IMR-90 (cell line): ENCODE measurements at regions not wholly inside any gene's neighbourhood (a gene's known extent, or its start where the extent isn't known, plus 50 kb on each side); places are given as distances from the start of the nearest gene placed in this dataset.

Source experiments
- ATAC-seq: fragments of 200-7000 bp; cut with Tn5 transposase; 2 replicates; pipeline ENCODE4 v1.9.1; 2020; ENCODE audit warnings: low read depth, mild to moderate bottlenecking, moderate library complexity
- BruUV-seq: library from RNA; stranded (reverse); fragments of 400-500 nt; replicated peaks from 2 replicates; lab custom pipeline; 2021; lab: Mats Ljungman, UMichigan
- CTCF ChIA-PET: fragments of 300-600 bp; formaldehyde crosslinking; extraction: SDS; loops from one replicate; lab custom pipeline; 2021; ENCODE audit warnings: antibody characterized with exemption; lab: Yijun Ruan, JAX
- POLR2A ChIA-PET: fragments of 300-600 bp; sonication (Branson Sonifier 250); formaldehyde crosslinking; loops from one replicate; lab custom pipeline; 2022; ENCODE audit warnings: antibody characterized with exemption; ENCODE audit not compliant: unreplicated experiment; lab: Charles Lee
- DNase-seq: peaks from one replicate; pipeline ENCODE4 v3.0.0; 2013
- H2AFZ ChIP-seq: replicated peaks from 2 replicates; pipeline ENCODE3; 2013; ENCODE audit warnings: low read length, mild to moderate bottlenecking; ENCODE audit not compliant: poor library complexity
- H2AK5ac ChIP-seq: 2 replicates; pipeline ENCODE4 v1.6.1; 2013; ENCODE audit warnings: low read depth, low read length, inconsistent platforms
- H2AK9ac ChIP-seq: replicated peaks from 2 replicates; pipeline ENCODE3; 2013; ENCODE audit warnings: mild to moderate bottlenecking, low read depth, low read length, moderate library complexity; ENCODE audit not compliant: poor library complexity
- H2BK120ac ChIP-seq: 2 replicates; pipeline ENCODE4 v1.6.1; 2013; ENCODE audit warnings: low read depth, low read length, inconsistent platforms
- H2BK15ac ChIP-seq: 3 replicates; pipeline ENCODE4 v1.6.1; 2013; ENCODE audit warnings: low read depth, low read length, inconsistent platforms
- H2BK20ac ChIP-seq: 2 replicates; pipeline ENCODE4 v1.6.1; 2013; ENCODE audit warnings: low read depth, mild to moderate bottlenecking, inconsistent platforms, low read length, moderate library complexity
- H2BK5ac ChIP-seq: 2 replicates; pipeline ENCODE4 v1.6.1; 2013; ENCODE audit warnings: mild to moderate bottlenecking, low read depth, low read length, inconsistent platforms; ENCODE audit not compliant: poor library complexity, severe bottlenecking
- H3K14ac ChIP-seq: replicated peaks from 2 replicates; pipeline ENCODE4 v1.6.1; 2013; ENCODE audit warnings: low read depth, low read length, inconsistent platforms
- H3K18ac ChIP-seq: 2 replicates; pipeline ENCODE4 v1.6.1; 2013; ENCODE audit warnings: low read depth, low read length, control low read depth
- H3K23ac ChIP-seq: 2 replicates; pipeline ENCODE4 v1.6.1; 2013; ENCODE audit warnings: low read depth, low read length, inconsistent platforms
- H3K27ac ChIP-seq: 2 replicates; pipeline ENCODE4 v1.5.1; 2013; ENCODE audit warnings: mild to moderate bottlenecking, control low read depth, low read length; ENCODE audit not compliant: insufficient read depth
- H3K27me3 ChIP-seq: 2 replicates; pipeline ENCODE4 v1.6.1; 2013; ENCODE audit warnings: low read length; ENCODE audit not compliant: control insufficient read depth, insufficient read depth
- H3K36me3 ChIP-seq: 2 replicates; pipeline ENCODE4 v1.6.1; 2013; ENCODE audit warnings: low read length, mixed read lengths; ENCODE audit not compliant: control insufficient read depth, insufficient read depth
- H3K4ac ChIP-seq: 2 replicates; pipeline ENCODE4 v1.6.1; 2013; ENCODE audit warnings: low read depth, low read length, inconsistent platforms
- H3K4me1 ChIP-seq: 2 replicates; pipeline ENCODE4 v1.6.1; 2013; ENCODE audit warnings: low read length, mixed read lengths; ENCODE audit not compliant: control insufficient read depth, insufficient read depth
- H3K4me2 ChIP-seq: 2 replicates; pipeline ENCODE4 v1.6.1; 2013; ENCODE audit warnings: low read depth, mild to moderate bottlenecking, control low read depth, low read length, moderate library complexity
- H3K4me3 ChIP-seq: 2 replicates; pipeline ENCODE4 v1.5.1; 2013; ENCODE audit warnings: low read depth, mild to moderate bottlenecking, control low read depth, low read length, moderate library complexity; ENCODE audit not compliant: insufficient read depth
- H3K56ac ChIP-seq: 2 replicates; pipeline ENCODE4 v1.6.1; 2013; ENCODE audit warnings: low read length, inconsistent platforms; ENCODE audit not compliant: insufficient read depth; ENCODE audit errors: extremely low read depth
- H3K79me1 ChIP-seq, 2 experiments: 2 replicates each; pipeline ENCODE4 v1.6.1; 2013; ENCODE audit warnings: low read length in 2 of 2, inconsistent platforms in 1 of 2, low read depth in 1 of 2
- H3K9ac ChIP-seq: 2 replicates; pipeline ENCODE4 v1.6.1; 2013; ENCODE audit warnings: low read depth, low read length, control low read depth
- H3K9me1 ChIP-seq: 2 replicates; pipeline ENCODE4 v1.6.1; 2013; ENCODE audit warnings: low read length, inconsistent platforms; ENCODE audit not compliant: insufficient read depth
- H3K9me3 ChIP-seq: 2 replicates; pipeline ENCODE4 v1.6.1; 2013; ENCODE audit warnings: low read length; ENCODE audit not compliant: control insufficient read depth, insufficient read depth
- H4K20me1 ChIP-seq: 2 replicates; pipeline ENCODE4 v1.6.1; 2013; ENCODE audit warnings: low read length, inconsistent platforms; ENCODE audit not compliant: insufficient read depth
- H4K5ac ChIP-seq: 2 replicates; pipeline ENCODE4 v1.6.1; 2013; ENCODE audit warnings: mild to moderate bottlenecking, low read depth, low read length, control low read depth
- H4K8ac ChIP-seq, 2 experiments: 2 replicates each; pipeline ENCODE4 v1.6.1; 2013; ENCODE audit warnings: low read depth in 2 of 2, low read length in 2 of 2, control low read depth in 1 of 2, inconsistent platforms in 1 of 2
- H4K91ac ChIP-seq: 2 replicates; pipeline ENCODE4 v1.6.1; 2013; ENCODE audit warnings: low read depth, low read length, inconsistent platforms; ENCODE audit not compliant: insufficient read depth
- BHLHE40 ChIP-seq: fragments of 150-350 bp; IDR thresholded peaks from 2 replicates; pipeline ENCODE4 v1.6.1; 2016; ENCODE audit warnings: mild to moderate bottlenecking, low read depth, low read length
- CEBPB ChIP-seq: IDR thresholded peaks from 2 replicates; pipeline ENCODE4 v1.6.1; 2012; ENCODE audit warnings: low read depth, low read length, improper control_type of control experiment
- FOS ChIP-seq: fragments of 150-350 bp; IDR thresholded peaks from 2 replicates; pipeline ENCODE4 v1.6.1; 2016; ENCODE audit warnings: low read depth, low read length
- MXI1 ChIP-seq: IDR thresholded peaks from 2 replicates; pipeline ENCODE4 v1.6.1; 2012; ENCODE audit warnings: low read depth, mild to moderate bottlenecking, low read length, moderate library complexity, borderline replicate concordance
- POLR2A ChIP-seq: IDR thresholded peaks from 2 replicates; pipeline ENCODE4 v1.6.1; 2012; ENCODE audit warnings: mild to moderate bottlenecking, low read depth, low read length
- RCOR1 ChIP-seq: IDR thresholded peaks from 2 replicates; pipeline ENCODE4 v1.6.1; 2012; ENCODE audit warnings: mild to moderate bottlenecking, low read length, improper control_type of control experiment; ENCODE audit not compliant: insufficient replicate concordance
- RFX5 ChIP-seq: IDR thresholded peaks from 2 replicates; pipeline ENCODE4 v1.8.0; 2012; ENCODE audit warnings: low read depth, mild to moderate bottlenecking, low read length, moderate library complexity
- SMC3 ChIP-seq: fragments of 150-350 bp; IDR thresholded peaks from 2 replicates; pipeline ENCODE4 v1.6.1; 2016; ENCODE audit warnings: low read depth, mild to moderate bottlenecking, antibody characterized with exemption, low read length, moderate library complexity
- USF2 ChIP-seq: fragments of 150-350 bp; IDR thresholded peaks from 2 replicates; pipeline ENCODE4 v1.6.1; 2017; ENCODE audit warnings: mild to moderate bottlenecking, antibody characterized with exemption, low read length, low read depth
- WGBS, 2 experiments: methylation state at CpG; one replicate each; pipeline versions ENCODE4 v1.1.5 to v1.1.7; 2013; ENCODE audit warnings: missing lambda C conversion rate in 2 of 2; ENCODE audit not compliant: insufficient read length in 1 of 2; ENCODE audit errors: extremely low coverage in 2 of 2; 5-methylcytosine and 5-hydroxymethylcytosine counted together
- dilution Hi-C: fragments of 300-500 bp; cut with HindIII; formaldehyde crosslinking; loops from one replicate; pipeline ENCODE4 v1.14.3; 2018; ENCODE audit warnings: low sequenced_read_pairs; ENCODE audit not compliant: unreplicated experiment
- in situ Hi-C: fragments of 300-500 bp; cut with MboI; formaldehyde crosslinking; loops from 3 replicates; pipeline ENCODE4 v1.14.3; 2019; ENCODE audit warnings: low sequenced_read_pairs, inconsistent platforms, mixed read lengths
- intact Hi-C: fragments of 100-400 bp; cut with micrococcal nuclease; formaldehyde crosslinking; loops from 2 replicates; pipeline ENCODE4 v1.10.0; 2022
- TF ChIP-seq, protein P1 (sequence below): conservative IDR thresholded peaks from 2 replicates; pipeline ENCODE4 v1.5.1; 2012; ENCODE audit warnings: mild to moderate bottlenecking, low read depth, low read length, improper control_type of control experiment
- TF ChIP-seq, protein P2 (sequence below): fragments of 150-350 bp; IDR thresholded peaks from 2 replicates; pipeline ENCODE4 v1.6.1; 2016; ENCODE audit warnings: low read depth, mild to moderate bottlenecking, low read length, moderate library complexity, borderline replicate concordance

DNA sequence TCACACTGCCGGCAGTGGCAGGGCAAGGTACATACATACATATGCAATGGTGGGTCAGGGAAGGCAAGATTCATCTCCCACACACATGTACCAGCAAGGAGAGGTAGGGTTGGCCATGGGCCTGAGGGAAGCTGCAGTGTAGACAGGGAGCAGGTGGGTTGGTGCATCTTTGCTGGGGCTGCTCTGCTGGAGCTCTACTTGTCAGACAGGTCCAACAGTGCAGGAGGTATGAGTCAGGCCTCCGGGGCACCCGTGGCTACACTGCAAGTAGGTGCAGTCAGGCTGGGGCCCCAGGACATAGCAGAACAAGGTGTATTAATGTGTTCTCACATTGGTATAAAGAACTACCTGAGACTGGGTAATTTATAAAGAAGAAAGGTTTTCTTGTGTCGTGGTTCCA is 281.1 kb upstream of the COL3A1 start:
- Histone ChIP-seq H3K27me3 (no peaks in the 10 kb centered on the region; the same call in 1 of the 2 replicates), H2AK9ac (no peak overlapping the region), H4K91ac (no peak overlapping the region), H3K23ac (no peak overlapping the region), H3K9me1 (no peaks in the 10 kb centered on the region), H3K79me1 (no peaks in the 10 kb centered on the region), H3K36me3 (no peaks in the 10 kb centered on the region), H2AFZ (no peak overlapping the region), H3K14ac (no peak overlapping the region), H4K20me1 (no peaks in the 10 kb centered on the region), H3K27ac (no peak overlapping the region), H3K4ac (no peak overlapping the region), H3K18ac (no peak overlapping the region), H3K9me3 (no peaks in the 10 kb centered on the region), H3K56ac (no peak overlapping the region), H4K8ac (no peak overlapping the region), H2BK5ac (no peak overlapping the region), H4K5ac (no peak overlapping the region), H3K4me1 (no peaks in the 10 kb centered on the region), H2BK20ac (no peak overlapping the region), H3K4me3 (no peak overlapping the region), H2BK120ac (no peak overlapping the region), H2BK15ac (no peak overlapping the region), H3K4me2 (no peak overlapping the region), H2AK5ac (no peak overlapping the region; the same call in 1 of the 2 replicates), H3K9ac (no peak overlapping the region)
- in situ Hi-C loops (no loop called here), dilution Hi-C loops (no loop called here), intact Hi-C loops (no loop called here)
- WGBS, 2 experiments, result 100% methylated on average over 2 of the region's 4 CpGs; no CpG with 5 or more reads in 1 of the 2 experiments
- ATAC-seq (no peak), DNase-seq (no peak)
- TF ChIP-seq BHLHE40, result no peak
- no peak for TF ChIP-seq CEBPB
- TF ChIP-seq, protein P1, sequence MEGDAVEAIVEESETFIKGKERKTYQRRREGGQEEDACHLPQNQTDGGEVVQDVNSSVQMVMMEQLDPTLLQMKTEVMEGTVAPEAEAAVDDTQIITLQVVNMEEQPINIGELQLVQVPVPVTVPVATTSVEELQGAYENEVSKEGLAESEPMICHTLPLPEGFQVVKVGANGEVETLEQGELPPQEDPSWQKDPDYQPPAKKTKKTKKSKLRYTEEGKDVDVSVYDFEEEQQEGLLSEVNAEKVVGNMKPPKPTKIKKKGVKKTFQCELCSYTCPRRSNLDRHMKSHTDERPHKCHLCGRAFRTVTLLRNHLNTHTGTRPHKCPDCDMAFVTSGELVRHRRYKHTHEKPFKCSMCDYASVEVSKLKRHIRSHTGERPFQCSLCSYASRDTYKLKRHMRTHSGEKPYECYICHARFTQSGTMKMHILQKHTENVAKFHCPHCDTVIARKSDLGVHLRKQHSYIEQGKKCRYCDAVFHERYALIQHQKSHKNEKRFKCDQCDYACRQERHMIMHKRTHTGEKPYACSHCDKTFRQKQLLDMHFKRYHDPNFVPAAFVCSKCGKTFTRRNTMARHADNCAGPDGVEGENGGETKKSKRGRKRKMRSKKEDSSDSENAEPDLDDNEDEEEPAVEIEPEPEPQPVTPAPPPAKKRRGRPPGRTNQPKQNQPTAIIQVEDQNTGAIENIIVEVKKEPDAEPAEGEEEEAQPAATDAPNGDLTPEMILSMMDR, result no peak
- TF ChIP-seq FOS, result no peak
- TF ChIP-seq SMC3, result no peak
- TF ChIP-seq RFX5, result no peak
- no peak for TF ChIP-seq POLR2A
- no peak for TF ChIP-seq MXI1
- no peak for TF ChIP-seq USF2
- TF ChIP-seq RCOR1, result no peak
- TF ChIP-seq, protein P2, sequence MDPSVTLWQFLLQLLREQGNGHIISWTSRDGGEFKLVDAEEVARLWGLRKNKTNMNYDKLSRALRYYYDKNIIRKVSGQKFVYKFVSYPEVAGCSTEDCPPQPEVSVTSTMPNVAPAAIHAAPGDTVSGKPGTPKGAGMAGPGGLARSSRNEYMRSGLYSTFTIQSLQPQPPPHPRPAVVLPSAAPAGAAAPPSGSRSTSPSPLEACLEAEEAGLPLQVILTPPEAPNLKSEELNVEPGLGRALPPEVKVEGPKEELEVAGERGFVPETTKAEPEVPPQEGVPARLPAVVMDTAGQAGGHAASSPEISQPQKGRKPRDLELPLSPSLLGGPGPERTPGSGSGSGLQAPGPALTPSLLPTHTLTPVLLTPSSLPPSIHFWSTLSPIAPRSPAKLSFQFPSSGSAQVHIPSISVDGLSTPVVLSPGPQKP, result no peak
- BruUV-seq, result no TSS peak
- POLR2A ChIA-PET, result no interaction called here
- CTCF ChIA-PET, result interaction anchor here (1.0 kb wide), 1 partner anchor 284 kb away, joined by 3 read pairs; no protein-coding TSS in a partner anchor
